Breast epithelium (tissue), 3 donors: ENCODE measurements at regions not wholly inside any gene's neighbourhood (a gene's known extent, or its start where the extent isn't known, plus 50 kb on each side); places are given as distances from the start of the nearest gene placed in this dataset.

Source experiments
- CTCF ChIP-seq, 3 donors: fragments of 450-650 bp; IDR thresholded peaks; one replicate each; pipeline ENCODE4 v1.5.1; 2016 to 2017; ENCODE audit warnings: antibody characterized with exemption in 3 of 3, mild to moderate bottlenecking in 3 of 3, moderate library complexity in 3 of 3
- POLR2A ChIP-seq: fragments of 450-650 bp; IDR thresholded peaks from one replicate; pipeline ENCODE4 v1.6.1; 2016; ENCODE audit warnings: antibody characterized with exemption, mild to moderate bottlenecking, moderate library complexity

DNA sequence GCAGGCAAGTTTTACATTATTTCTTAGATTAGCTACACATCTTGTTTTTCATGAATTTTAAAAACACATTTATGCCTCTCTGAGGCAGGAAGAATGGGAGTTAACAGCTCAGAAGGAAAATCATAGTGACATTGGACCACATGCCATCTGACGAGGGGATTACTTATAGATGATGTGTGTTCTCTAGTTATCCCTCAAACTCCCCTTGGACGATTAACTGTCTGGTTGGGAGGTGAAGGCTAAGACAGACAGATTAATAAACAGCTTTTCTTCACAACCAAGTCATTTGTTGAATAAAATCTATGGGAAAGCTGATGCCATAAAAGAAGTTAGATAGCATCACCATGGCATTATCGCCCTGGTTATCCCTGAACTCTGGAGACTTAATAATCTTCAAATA, 80.0 kb upstream of the PREP start:
- TF ChIP-seq POLR2A (no peak), CTCF (IDR thresholded peaks at IDR 0.05) (no peak)
